ENCODE measurements at regions not wholly inside any gene's neighbourhood (a gene's known extent, or its start where the extent isn't known, plus 50 kb on each side); places are given as distances from the start of the nearest gene placed in this dataset.

- TF ChIP-seq CTCF (IDR thresholded peaks at IDR 0.05; ENCODE audit: low read depth, low read length) (no peak), EZH2phosphoT487 (IDR thresholded peaks at IDR 0.05; ENCODE audit: low read depth) (no peak)
Observed at GRCh38 chrX:149248073-149248625, 257.0 kb downstream of the IDS start.
